GM12878 (cell line): ENCODE measurements at regions not wholly inside any gene's neighbourhood (a gene's known extent, or its start where the extent isn't known, plus 50 kb on each side); places are given as distances from the start of the nearest gene placed in this dataset.

Experiments
- ATAC-seq: fragments of 200-7000 bp; cut with Tn5 transposase; 3 replicates; pipeline ENCODE4 v1.9.1; 2020; ENCODE audit warnings: mild to moderate bottlenecking, moderate library complexity
- BruUV-seq: library from RNA; stranded (reverse); fragments of 400-500 nt; replicated peaks from 2 replicates; lab custom pipeline; 2021; lab: Mats Ljungman, UMichigan
- CTCF ChIA-PET: fragments of 300-600 bp; sonication (Branson Sonifier 250); formaldehyde crosslinking; extraction: SDS; loops from one replicate; lab custom pipeline; 2021; ENCODE audit warnings: inconsistent platforms; lab: Yijun Ruan, JAX
- POLR2A ChIA-PET: fragments of 350-600 bp; formaldehyde crosslinking; extraction: SDS; loops from one replicate; lab custom pipeline; 2021; ENCODE audit warnings: inconsistent platforms; lab: Charles Lee
- RAD21 ChIA-PET: fragments of 300-600 bp; sonication (Branson Sonifier 250); formaldehyde crosslinking; loops from one replicate; lab custom pipeline; 2023; ENCODE audit warnings: antibody characterized with exemption; ENCODE audit not compliant: unreplicated experiment; lab: Charles Lee
- SMC1A ChIA-PET: fragments of 300-600 bp; sonication (Branson Sonifier 250); formaldehyde crosslinking; loops from one replicate; lab custom pipeline; 2023; ENCODE audit not compliant: unreplicated experiment, uncharacterized antibody; lab: Charles Lee
- DNase-seq: peaks from one replicate; pipeline ENCODE4 v3.0.0-alpha.2; 2011; ENCODE audit warnings: low read depth, low spot score
- FAIRE-seq: peaks from 3 replicates; lab custom pipeline; 2011; peaks lifted over from hg19 to GRCh38; lab: Jason Lieb, UNC
- H2AFZ ChIP-seq: 2 replicates; pipeline ENCODE4 v1.6.0; 2011; ENCODE audit warnings: low read depth, low read length, control low read depth; ENCODE audit not compliant: control insufficient read depth
- H3K27ac ChIP-seq: 2 replicates; pipeline ENCODE4 v1.5.1; 2011; ENCODE audit warnings: control low read depth; ENCODE audit not compliant: control insufficient read depth, insufficient read depth
- H3K27me3 ChIP-seq, 2 experiments: replicated peaks in 1 of 2; 2 replicates each; pipeline versions ENCODE4 v1.6.0 to v1.6.1; 2011; ENCODE audit warnings: low read length in 1 of 2; ENCODE audit not compliant: control insufficient read depth in 2 of 2, insufficient read depth in 2 of 2
- H3K36me3 ChIP-seq, 2 experiments: 2 replicates each; pipeline ENCODE4 v1.5.1; 2011; ENCODE audit warnings: low read length in 1 of 2; ENCODE audit not compliant: control insufficient read depth in 2 of 2, insufficient read depth in 2 of 2
- H3K4me1 ChIP-seq: 2 replicates; pipeline ENCODE4 v1.6.1; 2011; ENCODE audit warnings: mild to moderate bottlenecking, low read length, moderate library complexity, mixed read lengths; ENCODE audit not compliant: control insufficient read depth, insufficient read depth
- H3K4me2 ChIP-seq: 2 replicates; pipeline ENCODE4 v1.6.0; 2011; ENCODE audit warnings: control low read depth; ENCODE audit not compliant: control insufficient read depth, insufficient read depth
- H3K4me3 ChIP-seq: fragments of 200-600 bp; sonication (generic); 2 replicates; pipeline ENCODE4 v1.5.1; 2016
- H3K79me2 ChIP-seq: 2 replicates; pipeline ENCODE4 v1.6.0; 2011; ENCODE audit warnings: low read length; ENCODE audit not compliant: control insufficient read depth, insufficient read depth
- H3K9ac ChIP-seq: 2 replicates; pipeline ENCODE4 v1.8.0; 2011; ENCODE audit warnings: low read length, control low read depth, mixed read lengths; ENCODE audit not compliant: control insufficient read depth, insufficient read depth
- H3K9me3 ChIP-seq: replicated peaks from 3 replicates; pipeline ENCODE4 v1.5.1; 2011; ENCODE audit warnings: mild to moderate bottlenecking, low read length; ENCODE audit not compliant: control insufficient read depth, insufficient read depth
- H4K20me1 ChIP-seq: 2 replicates; pipeline ENCODE4 v1.6.0; 2011; ENCODE audit not compliant: control insufficient read depth, insufficient read depth
- CHD1 ChIP-seq: IDR thresholded peaks from 2 replicates; pipeline ENCODE4 v1.6.1; 2012; ENCODE audit warnings: low read depth, low read length, improper control_type of control experiment
- EGR1 ChIP-seq, 2 experiments: IDR thresholded peaks; 1 replicate in 1 of 2; 2 replicates in 1 of 2; pipeline ENCODE4 v1.6.1; 2011 to 2012; ENCODE audit warnings: low read depth in 2 of 2, low read length in 2 of 2, borderline replicate concordance in 1 of 2, mild to moderate bottlenecking in 1 of 2, moderate library complexity in 1 of 2
- GATAD2B ChIP-seq: fragments of 450-650 bp; conservative IDR thresholded peaks from 2 replicates; pipeline ENCODE4 v1.6.1; 2017; ENCODE audit warnings: low read depth, mild to moderate bottlenecking, moderate library complexity
- KDM1A ChIP-seq: fragments of 200-600 bp; sonication (generic); IDR thresholded peaks from 2 replicates; pipeline ENCODE4 v1.6.1; 2016; ENCODE audit warnings: borderline replicate concordance
- MEF2B ChIP-seq: fragments of 450-650 bp; IDR thresholded peaks from 2 replicates; pipeline ENCODE4 v1.6.1; 2018; ENCODE audit warnings: mild to moderate bottlenecking, moderate library complexity; ENCODE audit not compliant: partially characterized antibody, poor library complexity, severe bottlenecking
- NFIC ChIP-seq: IDR thresholded peaks from 2 replicates; pipeline ENCODE4 v1.6.1; 2012; ENCODE audit warnings: low read depth, mild to moderate bottlenecking, inconsistent platforms, low read length, moderate library complexity
- PRDM15 ChIP-seq: fragments of 450-650 bp; formaldehyde crosslinking; IDR thresholded peaks from 2 replicates; pipeline ENCODE4 v1.4.0; 2020; ENCODE audit warnings: mild to moderate bottlenecking, moderate library complexity
- RB1 ChIP-seq: fragments of 450-650 bp; formaldehyde crosslinking; IDR thresholded peaks from 2 replicates; pipeline ENCODE4 v1.6.1; 2017; ENCODE audit warnings: mild to moderate bottlenecking, borderline replicate concordance
- RFX5 ChIP-seq: IDR thresholded peaks from 2 replicates; pipeline ENCODE4 v1.6.1; 2011; ENCODE audit warnings: low read depth, low read length, improper control_type of control experiment
- SMAD1 ChIP-seq: fragments of 450-650 bp; IDR thresholded peaks from 2 replicates; pipeline ENCODE4 v1.6.1; 2018; ENCODE audit warnings: mild to moderate bottlenecking, low read depth; ENCODE audit not compliant: partially characterized antibody
- SMC3 ChIP-seq: IDR thresholded peaks from 2 replicates; pipeline ENCODE4 v1.6.1; 2011; ENCODE audit warnings: low read length, improper control_type of control experiment, borderline replicate concordance
- USF1 ChIP-seq: IDR thresholded peaks from 2 replicates; pipeline ENCODE4 v1.6.1; 2011; ENCODE audit warnings: borderline replicate concordance, low read depth, mild to moderate bottlenecking, moderate library complexity, mixed read lengths, low read length; ENCODE audit not compliant: insufficient read depth; ENCODE audit errors: extremely low read length
- ZSCAN29 ChIP-seq: fragments of 450-650 bp; IDR thresholded peaks from 2 replicates; pipeline ENCODE4 v1.6.1; 2017; ENCODE audit warnings: mild to moderate bottlenecking, moderate library complexity
- in situ Hi-C: fragments of 300-500 bp; cut with MboI; formaldehyde crosslinking; loops from 9 replicates; pipeline ENCODE4 v1.14.3; 2018; ENCODE audit warnings: mixed read lengths
- intact Hi-C: fragments of 100-400 bp; cut with micrococcal nuclease; formaldehyde crosslinking; loops from one replicate; pipeline ENCODE4 v1.14.2; 2022; ENCODE audit not compliant: unreplicated experiment
- TF ChIP-seq, protein P1 (sequence below): fragments of 450-650 bp; IDR thresholded peaks from 2 replicates; pipeline ENCODE4 v1.6.1; 2017; ENCODE audit warnings: mild to moderate bottlenecking

- intact Hi-C loops (no loop called here), in situ Hi-C loops (no loop called here)
- no peaks in the 10 kb centered on the region for H3K27me3 ChIP-seq
- ATAC-seq = no peak
- no peak overlapping the region for H3K4me2 ChIP-seq
- no peak overlapping the region for H3K9ac ChIP-seq
- H3K4me1 ChIP-seq = no peaks in the 10 kb centered on the region
- CTCF ChIA-PET = no interaction called here
- no peak overlapping the region for H3K4me3 ChIP-seq
- no peak for FAIRE-seq
- RAD21 ChIA-PET = no interaction called here
- H4K20me1 ChIP-seq = no peaks in the 10 kb centered on the region
- no peaks in the 10 kb centered on the region for H3K9me3 ChIP-seq
- H2AFZ ChIP-seq = no peak overlapping the region
- H3K27ac ChIP-seq = no peak overlapping the region
- TF ChIP-seq RFX5 (no peak), PRDM15 (CRISPR knock-in tag) (no peak), EGR1 (IDR thresholded peaks at IDR 0.05; ENCODE audit: borderline replicate concordance in 1 of 2, low read depth in 2 of 2, low read length in 2 of 2) (no peak), MEF2B (no peak), SMAD1 (no peak), RB1 (no peak), SMC3 (no peak), GATAD2B (no peak), NFIC (no peak), KDM1A (no peak), CHD1 (no peak), USF1 (no peak), ZSCAN29 (no peak)
- TF ChIP-seq, protein P1, sequence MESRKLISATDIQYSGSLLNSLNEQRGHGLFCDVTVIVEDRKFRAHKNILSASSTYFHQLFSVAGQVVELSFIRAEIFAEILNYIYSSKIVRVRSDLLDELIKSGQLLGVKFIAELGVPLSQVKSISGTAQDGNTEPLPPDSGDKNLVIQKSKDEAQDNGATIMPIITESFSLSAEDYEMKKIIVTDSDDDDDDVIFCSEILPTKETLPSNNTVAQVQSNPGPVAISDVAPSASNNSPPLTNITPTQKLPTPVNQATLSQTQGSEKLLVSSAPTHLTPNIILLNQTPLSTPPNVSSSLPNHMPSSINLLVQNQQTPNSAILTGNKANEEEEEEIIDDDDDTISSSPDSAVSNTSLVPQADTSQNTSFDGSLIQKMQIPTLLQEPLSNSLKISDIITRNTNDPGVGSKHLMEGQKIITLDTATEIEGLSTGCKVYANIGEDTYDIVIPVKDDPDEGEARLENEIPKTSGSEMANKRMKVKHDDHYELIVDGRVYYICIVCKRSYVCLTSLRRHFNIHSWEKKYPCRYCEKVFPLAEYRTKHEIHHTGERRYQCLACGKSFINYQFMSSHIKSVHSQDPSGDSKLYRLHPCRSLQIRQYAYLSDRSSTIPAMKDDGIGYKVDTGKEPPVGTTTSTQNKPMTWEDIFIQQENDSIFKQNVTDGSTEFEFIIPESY = no peak
- TF ChIP-seq, all 136 proteins: peak for 0
- no TSS peak for BruUV-seq
- Histone ChIP-seq H3K36me3 (no peaks in the 10 kb centered on the region), H3K79me2 (no peaks in the 10 kb centered on the region)
- ChIA-PET POLR2A (no interaction called here), SMC1A (no interaction called here)
- DNase-seq = no peak
Measured at GRCh38 chr11:91970624-91971023, 254.0 kb upstream of the FAT3 start.
